H9 (cell line): ENCODE measurements at regions not wholly inside any gene's neighbourhood (a gene's known extent, or its start where the extent isn't known, plus 50 kb on each side); places are given as distances from the start of the nearest gene placed in this dataset.

ENCODE experiments used
- DNase-seq: peaks from one replicate; pipeline ENCODE4 v3.0.0-alpha.2; 2017
- H2AFZ ChIP-seq: one replicate; pipeline ENCODE4 v1.6.1; 2013; ENCODE audit warnings: mild to moderate bottlenecking, low read length, control low read depth, moderate library complexity
- H2AK5ac ChIP-seq: 2 replicates; pipeline ENCODE4 v1.6.1; 2013; ENCODE audit warnings: low read length, control low read depth, mixed read lengths; ENCODE audit not compliant: insufficient read length
- H2BK120ac ChIP-seq: one replicate; pipeline ENCODE4 v1.6.1; 2013; ENCODE audit warnings: low read depth, mild to moderate bottlenecking, low read length, control low read depth, inconsistent platforms; ENCODE audit not compliant: poor library complexity, severe bottlenecking
- H2BK12ac ChIP-seq: 2 replicates; pipeline ENCODE4 v1.6.1; 2013; ENCODE audit warnings: low read length, control low read depth, mixed read lengths, low read depth; ENCODE audit not compliant: insufficient read length
- H2BK15ac ChIP-seq: 2 replicates; pipeline ENCODE4 v1.6.1; 2013; ENCODE audit warnings: low read depth, low read length, control low read depth
- H2BK20ac ChIP-seq: one replicate; pipeline ENCODE4 v1.6.1; 2013; ENCODE audit warnings: low read depth, mild to moderate bottlenecking, low read length, control low read depth, inconsistent platforms; ENCODE audit not compliant: poor library complexity, severe bottlenecking
- H2BK5ac ChIP-seq: 2 replicates; pipeline ENCODE4 v1.6.1; 2013; ENCODE audit warnings: low read length, control low read depth, mixed read lengths; ENCODE audit not compliant: insufficient read length
- H3K14ac ChIP-seq: 2 replicates; pipeline ENCODE4 v1.6.1; 2013; ENCODE audit warnings: low read length, control low read depth; ENCODE audit not compliant: insufficient read depth
- H3K18ac ChIP-seq: 2 replicates; pipeline ENCODE4 v1.6.1; 2013; ENCODE audit warnings: low read depth, mild to moderate bottlenecking, mixed read lengths, low read length, control low read depth; ENCODE audit not compliant: insufficient read length
- H3K23ac ChIP-seq: 2 replicates; pipeline ENCODE4 v1.6.1; 2013; ENCODE audit warnings: low read length, control low read depth, mixed read lengths, low read depth; ENCODE audit not compliant: insufficient read length
- H3K23me2 ChIP-seq: 2 replicates; pipeline ENCODE4 v1.6.1; 2013; ENCODE audit warnings: low read depth, mild to moderate bottlenecking, mixed read lengths, low read length, control low read depth; ENCODE audit not compliant: insufficient read length, poor library complexity, severe bottlenecking
- H3K27ac ChIP-seq: 2 replicates; pipeline ENCODE4 v1.5.1; 2013; ENCODE audit warnings: low read length, control low read depth, mixed read lengths, low read depth; ENCODE audit not compliant: insufficient read length
- H3K27me3 ChIP-seq: 2 replicates; pipeline ENCODE4 v1.6.1; 2013; ENCODE audit warnings: low read length, control low read depth, inconsistent platforms; ENCODE audit not compliant: insufficient read depth
- H3K4ac ChIP-seq: 2 replicates; pipeline ENCODE4 v1.6.1; 2013; ENCODE audit warnings: low read depth, mild to moderate bottlenecking, control low read depth, inconsistent platforms, low read length, moderate library complexity
- H3K4me1 ChIP-seq: 2 replicates; pipeline ENCODE4 v1.6.1; 2013; ENCODE audit warnings: low read length, control low read depth, inconsistent platforms; ENCODE audit not compliant: insufficient read depth
- H3K4me2 ChIP-seq: 2 replicates; pipeline ENCODE4 v1.6.1; 2013; ENCODE audit warnings: low read length, control low read depth, mixed read lengths; ENCODE audit not compliant: insufficient read length, insufficient read depth
- H3K56ac ChIP-seq: 2 replicates; pipeline ENCODE4 v1.6.1; 2013; ENCODE audit warnings: low read depth, mild to moderate bottlenecking, mixed read lengths, low read length, control low read depth; ENCODE audit not compliant: insufficient read length
- H3K79me1 ChIP-seq: 2 replicates; pipeline ENCODE4 v1.6.1; 2013; ENCODE audit warnings: low read depth, mild to moderate bottlenecking, moderate library complexity, low read length, control low read depth, inconsistent platforms; ENCODE audit not compliant: insufficient read depth, poor library complexity, severe bottlenecking
- H3K79me2 ChIP-seq: 2 replicates; pipeline ENCODE4 v1.6.1; 2013; ENCODE audit warnings: low read length, control low read depth, inconsistent platforms; ENCODE audit not compliant: insufficient read depth
- H3K9ac ChIP-seq: 2 replicates; pipeline ENCODE4 v1.6.1; 2013; ENCODE audit warnings: low read length, control low read depth, mixed read lengths; ENCODE audit not compliant: insufficient read length; ENCODE audit errors: extremely low read depth
- H3K9me3 ChIP-seq: one replicate; pipeline ENCODE4 v1.6.1; 2013; ENCODE audit warnings: low read depth, low read length, inconsistent platforms; ENCODE audit not compliant: control insufficient read depth
- H3T11ph ChIP-seq: one replicate; pipeline ENCODE4 v1.6.1; 2013; ENCODE audit warnings: mild to moderate bottlenecking, low read length, control low read depth, inconsistent platforms
- H4K20me1 ChIP-seq: one replicate; pipeline ENCODE4 v1.6.1; 2013; ENCODE audit not compliant: control insufficient read depth, insufficient read length, insufficient read depth
- H4K5ac ChIP-seq: 2 replicates; pipeline ENCODE4 v1.6.1; 2013; ENCODE audit warnings: low read depth, mild to moderate bottlenecking, mixed read lengths, low read length, control low read depth; ENCODE audit not compliant: insufficient read length
- H4K8ac ChIP-seq: replicated peaks from 2 replicates; pipeline ENCODE4 v1.6.1; 2013; ENCODE audit warnings: low read length, control low read depth, mixed read lengths, low read depth; ENCODE audit not compliant: insufficient read length
- H4K91ac ChIP-seq: 2 replicates; pipeline ENCODE4 v1.6.1; 2013; ENCODE audit warnings: low read depth, mild to moderate bottlenecking, moderate library complexity, mixed read lengths, low read length, control low read depth; ENCODE audit not compliant: insufficient read length
- H3K27ac Mint-ChIP-seq, 3 experiments: 2 replicates in 2 of 3; 3 replicates in 1 of 3; pipeline ENCODE4 v1.8.0; 2020 to 2021; ENCODE audit warnings: mixed read lengths in 3 of 3, mild to moderate bottlenecking in 1 of 3, moderate library complexity in 1 of 3
- H3K27me3 Mint-ChIP-seq: 2 replicates; pipeline ENCODE4 v1.8.0; 2021; ENCODE audit warnings: low read depth, mild to moderate bottlenecking, moderate library complexity, mixed read lengths
- H3K36me3 Mint-ChIP-seq, 3 experiments: 2 replicates in 2 of 3; 3 replicates in 1 of 3; pipeline ENCODE4 v1.8.0; 2020 to 2021; ENCODE audit warnings: low read depth in 3 of 3, mixed read lengths in 3 of 3; ENCODE audit not compliant: insufficient read depth in 1 of 3
- H3K4me1 Mint-ChIP-seq, 2 experiments: 2 replicates each; pipeline ENCODE4 v1.8.0; 2020; ENCODE audit warnings: mixed read lengths in 2 of 2
- H3K4me3 Mint-ChIP-seq, 2 experiments: 2 replicates in 1 of 2; 3 replicates in 1 of 2; pipeline ENCODE4 v1.8.0; 2020 to 2021; ENCODE audit warnings: mild to moderate bottlenecking in 2 of 2, mixed read lengths in 2 of 2, moderate library complexity in 1 of 2
- H3K9me3 Mint-ChIP-seq, 2 experiments: 2 replicates in 1 of 2; 3 replicates in 1 of 2; pipeline ENCODE4 v1.8.0; 2020; ENCODE audit warnings: mild to moderate bottlenecking in 2 of 2, mixed read lengths in 2 of 2, moderate library complexity in 1 of 2
- WGBS: extraction: QIAGEN DNeasy Blood & Tissue Kit; methylation state at CpG from one replicate; pipeline ENCODE4 v1.1.7; 2013; ENCODE audit warnings: missing lambda C conversion rate, low lambda C conversion rate, mixed read lengths; ENCODE audit not compliant: insufficient read length; ENCODE audit errors: extremely low coverage; 5-methylcytosine and 5-hydroxymethylcytosine counted together
- TF ChIP-seq, protein P1 (sequence below): fragments of 200-600 bp; sonication (generic); conservative IDR thresholded peaks from 3 replicates; pipeline ENCODE4 v1.8.0; 2021; ENCODE audit warnings: antibody characterized with exemption, mild to moderate bottlenecking

DNA sequence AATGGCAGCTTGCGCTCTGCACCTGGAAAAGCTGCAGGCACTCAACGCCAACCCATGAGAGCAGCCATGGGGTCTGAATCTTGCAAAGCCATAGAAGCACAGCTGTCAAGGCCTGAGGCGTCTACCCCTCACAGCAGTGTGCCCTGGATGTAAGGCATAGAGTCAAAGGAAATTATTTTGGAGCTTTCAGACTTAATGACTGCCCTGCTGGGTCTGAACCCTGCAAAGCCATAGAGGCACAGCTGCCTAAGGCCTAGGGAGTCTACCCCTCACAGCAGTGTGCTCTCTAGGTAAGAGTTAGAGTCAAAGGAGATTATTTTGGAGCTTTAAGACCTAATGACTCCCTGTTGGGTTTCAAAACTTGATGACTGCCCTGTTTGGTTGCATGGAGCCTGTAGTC is 706.9 kb upstream of the VSTM2A start:
- H2BK12ac ChIP-seq = no peak overlapping the region

More for the DNA sequence above, 706.9 kb upstream of the VSTM2A start:
- no peak overlapping the region for H4K8ac ChIP-seq
- no peak overlapping the region for H3K4me3 Mint-ChIP-seq
- TF ChIP-seq, protein P1, sequence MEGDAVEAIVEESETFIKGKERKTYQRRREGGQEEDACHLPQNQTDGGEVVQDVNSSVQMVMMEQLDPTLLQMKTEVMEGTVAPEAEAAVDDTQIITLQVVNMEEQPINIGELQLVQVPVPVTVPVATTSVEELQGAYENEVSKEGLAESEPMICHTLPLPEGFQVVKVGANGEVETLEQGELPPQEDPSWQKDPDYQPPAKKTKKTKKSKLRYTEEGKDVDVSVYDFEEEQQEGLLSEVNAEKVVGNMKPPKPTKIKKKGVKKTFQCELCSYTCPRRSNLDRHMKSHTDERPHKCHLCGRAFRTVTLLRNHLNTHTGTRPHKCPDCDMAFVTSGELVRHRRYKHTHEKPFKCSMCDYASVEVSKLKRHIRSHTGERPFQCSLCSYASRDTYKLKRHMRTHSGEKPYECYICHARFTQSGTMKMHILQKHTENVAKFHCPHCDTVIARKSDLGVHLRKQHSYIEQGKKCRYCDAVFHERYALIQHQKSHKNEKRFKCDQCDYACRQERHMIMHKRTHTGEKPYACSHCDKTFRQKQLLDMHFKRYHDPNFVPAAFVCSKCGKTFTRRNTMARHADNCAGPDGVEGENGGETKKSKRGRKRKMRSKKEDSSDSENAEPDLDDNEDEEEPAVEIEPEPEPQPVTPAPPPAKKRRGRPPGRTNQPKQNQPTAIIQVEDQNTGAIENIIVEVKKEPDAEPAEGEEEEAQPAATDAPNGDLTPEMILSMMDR = no peak
- H3K56ac ChIP-seq = no peak overlapping the region
- no peaks in the 10 kb centered on the region for H3K27me3 ChIP-seq
- no CpG with 5 or more reads among the region's 3 CpGs for WGBS
- peaks cover 8 to 11% of the 10 kb centered on the region in 2 experiments for H3K9me3 Mint-ChIP-seq
- no peak overlapping the region for H2BK5ac ChIP-seq
- no peak overlapping the region for H3T11ph ChIP-seq
- DNase-seq = no peak
- H3K23ac ChIP-seq = no peak overlapping the region
- H3K27me3 Mint-ChIP-seq = peaks cover 13% of the 10 kb centered on the region
- H3K36me3 Mint-ChIP-seq = peaks cover 7 to 13% (median 8%) of the 10 kb centered on the region in 3 experiments; a peak in 6 of 7 replicates
- H4K20me1 ChIP-seq = no peaks in the 10 kb centered on the region
- H3K9ac ChIP-seq = no peak overlapping the region
- no peaks in the 10 kb centered on the region for H3K79me1 ChIP-seq
- H3K9me3 ChIP-seq = no peaks in the 10 kb centered on the region
- no peak overlapping the region for H4K91ac ChIP-seq
- no peak overlapping the region for H2BK120ac ChIP-seq
- H3K4me1 ChIP-seq = no peaks in the 10 kb centered on the region
- no peak overlapping the region for H3K14ac ChIP-seq
- no peak overlapping the region for H3K4me2 ChIP-seq
- H2BK20ac ChIP-seq = no peak overlapping the region
- H3K4me1 Mint-ChIP-seq = 0 out of 4 replicates have a peak, but pooled peaks cover 0 to 2% of the 10 kb centered on the region in 2 experiments
- no peak overlapping the region for H2AK5ac ChIP-seq
- no peak overlapping the region for H3K18ac ChIP-seq
- H3K23me2 ChIP-seq = no peaks in the 10 kb centered on the region
- H2AFZ ChIP-seq = no peak overlapping the region
- no peak overlapping the region for H3K27ac ChIP-seq
- no peak overlapping the region for H2BK15ac ChIP-seq
- no peak overlapping the region for H3K4ac ChIP-seq
- no peak overlapping the region for H3K27ac Mint-ChIP-seq
- H3K79me2 ChIP-seq = no peaks in the 10 kb centered on the region
- no peak overlapping the region for H4K5ac ChIP-seq
